Stomach smooth muscle (tissue), 2 donors: ENCODE measurements at regions not wholly inside any gene's neighbourhood (a gene's known extent, or its start where the extent isn't known, plus 50 kb on each side); places are given as distances from the start of the nearest gene placed in this dataset.

Source experiments
- H3K27ac ChIP-seq: one replicate; pipeline ENCODE4 v1.7.0; 2013; ENCODE audit warnings: mild to moderate bottlenecking, low read length, inconsistent platforms
- H3K27me3 ChIP-seq, 2 donors: one replicate each; pipeline ENCODE4 v1.7.0; 2013; ENCODE audit warnings: low read length in 2 of 2; ENCODE audit not compliant: insufficient read depth in 2 of 2, control insufficient read depth in 1 of 2
- H3K36me3 ChIP-seq, 2 donors: one replicate each; pipeline ENCODE4 v1.7.0; 2013; ENCODE audit warnings: low read length in 2 of 2; ENCODE audit not compliant: control insufficient read depth in 2 of 2, insufficient read depth in 2 of 2
- H3K4me1 ChIP-seq: one replicate; pipeline ENCODE4 v1.7.0; 2013; ENCODE audit warnings: low read length; ENCODE audit not compliant: control insufficient read depth, insufficient read depth
- H3K4me3 ChIP-seq, 2 donors: one replicate each; pipeline ENCODE4 v1.7.0; 2013; ENCODE audit warnings: low read length in 2 of 2
- H3K9ac ChIP-seq, 2 donors: one replicate each; pipeline ENCODE4 v1.7.0; 2013; ENCODE audit warnings: low read length in 2 of 2, mild to moderate bottlenecking in 1 of 2
- H3K9me3 ChIP-seq, 2 donors: one replicate each; pipeline ENCODE4 v1.7.0; 2013; ENCODE audit warnings: low read length in 2 of 2; ENCODE audit not compliant: control insufficient read depth in 2 of 2
- donor health status: healthy.
- donor health status: Pancreatic carcinoma.

- Histone ChIP-seq H3K27ac (no peak overlapping the region), H3K4me1 (no peaks in the 10 kb centered on the region), H3K9me3 (peaks cover 0 to 9% of the 10 kb centered on the region in 2 donors), H3K27me3 (no peaks in the 10 kb centered on the region), H3K36me3 (no peaks in the 10 kb centered on the region), H3K4me3 (no peak overlapping the region), H3K9ac (no peak overlapping the region)
Observed at GRCh38 chr5:62708481-62709325, 130.1 kb downstream of the LRRC70 start.

- Histone ChIP-seq H3K27ac (no peak overlapping the region), H3K27me3 (no peaks in the 10 kb centered on the region), H3K36me3 (no peaks in the 10 kb centered on the region), H3K4me3 (no peak overlapping the region), H3K9ac (no peak overlapping the region), H3K4me1 (no peaks in the 10 kb centered on the region), H3K9me3 (peaks cover 0 to 9% of the 10 kb centered on the region in 2 donors)
Observed at GRCh38 chr5:62707563-62707962, 128.9 kb downstream of the LRRC70 start.

GRCh38 chr5:62707131-62707530, 128.5 kb downstream of the LRRC70 start:
- Histone ChIP-seq H3K9me3 (peaks cover 0 to 9% of the 10 kb centered on the region in 2 donors), H3K27me3 (no peaks in the 10 kb centered on the region), H3K4me1 (no peaks in the 10 kb centered on the region), H3K27ac (no peak overlapping the region), H3K4me3 (no peak overlapping the region), H3K9ac (no peak overlapping the region), H3K36me3 (no peaks in the 10 kb centered on the region)

- H3K27ac ChIP-seq, result no peak overlapping the region
- no peaks in the 10 kb centered on the region for H3K36me3 ChIP-seq
- no peaks in the 10 kb centered on the region for H3K4me1 ChIP-seq
- no peaks in the 10 kb centered on the region for H3K27me3 ChIP-seq
- no peak overlapping the region for H3K9ac ChIP-seq
- peaks cover 0 to 9% of the 10 kb centered on the region in 2 donors for H3K9me3 ChIP-seq
- H3K4me3 ChIP-seq, result no peak overlapping the region
Observed at GRCh38 chr5:62705022-62705421, 126.4 kb downstream of the LRRC70 start.

GRCh38 chr5:62702126-62702525, 123.5 kb downstream of the LRRC70 start:
- Histone ChIP-seq H3K4me3 (no peak overlapping the region), H3K9me3 (peaks cover 0 to 6% of the 10 kb centered on the region in 2 donors), H3K36me3 (no peaks in the 10 kb centered on the region), H3K27me3 (no peaks in the 10 kb centered on the region), H3K27ac (no peak overlapping the region), H3K4me1 (no peaks in the 10 kb centered on the region), H3K9ac (no peak overlapping the region)

GRCh38 chr5:62701036-62701435, 122.4 kb downstream of the LRRC70 start:
- Histone ChIP-seq H3K27me3 (no peaks in the 10 kb centered on the region), H3K36me3 (no peaks in the 10 kb centered on the region), H3K4me1 (no peaks in the 10 kb centered on the region), H3K4me3 (no peak overlapping the region), H3K9me3 (no peaks in the 10 kb centered on the region), H3K9ac (no peak overlapping the region), H3K27ac (no peak overlapping the region)

GRCh38 chr5:62698756-62699155, 120.1 kb downstream of the LRRC70 start:
- no peak overlapping the region for H3K4me3 ChIP-seq
- H3K9me3 ChIP-seq, result no peaks in the 10 kb centered on the region
- H3K27ac ChIP-seq, result no peak overlapping the region
- H3K36me3 ChIP-seq, result no peaks in the 10 kb centered on the region
- H3K4me1 ChIP-seq, result no peaks in the 10 kb centered on the region
- H3K9ac ChIP-seq, result no peak overlapping the region
- H3K27me3 ChIP-seq, result no peaks in the 10 kb centered on the region

- no peak overlapping the region for H3K4me3 ChIP-seq
- no peaks in the 10 kb centered on the region for H3K27me3 ChIP-seq
- H3K4me1 ChIP-seq, result no peaks in the 10 kb centered on the region
- no peak overlapping the region for H3K27ac ChIP-seq
- no peaks in the 10 kb centered on the region for H3K9me3 ChIP-seq
- H3K36me3 ChIP-seq, result no peaks in the 10 kb centered on the region
- H3K9ac ChIP-seq, result no peak overlapping the region
Observed at GRCh38 chr5:62695274-62695673, 116.7 kb downstream of the LRRC70 start.

- no peaks in the 10 kb centered on the region for H3K36me3 ChIP-seq
- no peaks in the 10 kb centered on the region for H3K4me1 ChIP-seq
- no peak overlapping the region for H3K27ac ChIP-seq
- H3K9ac ChIP-seq, result no peak overlapping the region
- H3K4me3 ChIP-seq, result no peak overlapping the region
- H3K9me3 ChIP-seq, result no peaks in the 10 kb centered on the region
- H3K27me3 ChIP-seq, result no peaks in the 10 kb centered on the region
Observed at GRCh38 chr5:62692946-62693713, 114.5 kb downstream of the LRRC70 start.

GRCh38 chr5:62691946-62692345, 113.3 kb downstream of the LRRC70 start:
- no peaks in the 10 kb centered on the region for H3K4me1 ChIP-seq
- no peaks in the 10 kb centered on the region for H3K9me3 ChIP-seq
- H3K9ac ChIP-seq, result no peak overlapping the region
- H3K27ac ChIP-seq, result no peak overlapping the region
- no peak overlapping the region for H3K4me3 ChIP-seq
- H3K36me3 ChIP-seq, result no peaks in the 10 kb centered on the region
- H3K27me3 ChIP-seq, result no peaks in the 10 kb centered on the region

- Histone ChIP-seq H3K4me3 (no peak overlapping the region), H3K9me3 (no peaks in the 10 kb centered on the region), H3K9ac (no peak overlapping the region), H3K27ac (no peak overlapping the region), H3K36me3 (no peaks in the 10 kb centered on the region), H3K27me3 (no peaks in the 10 kb centered on the region), H3K4me1 (no peaks in the 10 kb centered on the region)
Observed at GRCh38 chr5:62690421-62690820, 111.8 kb downstream of the LRRC70 start.
